Erythroblast (primary cell): ENCODE measurements at regions not wholly inside any gene's neighbourhood (a gene's known extent, or its start where the extent isn't known, plus 50 kb on each side); places are given as distances from the start of the nearest gene placed in this dataset.

Source experiments
- GATA1 ChIP-seq: IDR thresholded peaks from 2 replicates; pipeline ENCODE4 v1.6.1; 2011; ENCODE audit warnings: low read depth, mild to moderate bottlenecking, control low read depth, low read length, moderate library complexity
- POLR2A ChIP-seq: IDR thresholded peaks from 2 replicates; pipeline ENCODE4 v1.6.1; 2011; ENCODE audit warnings: mild to moderate bottlenecking, low read length

DNA sequence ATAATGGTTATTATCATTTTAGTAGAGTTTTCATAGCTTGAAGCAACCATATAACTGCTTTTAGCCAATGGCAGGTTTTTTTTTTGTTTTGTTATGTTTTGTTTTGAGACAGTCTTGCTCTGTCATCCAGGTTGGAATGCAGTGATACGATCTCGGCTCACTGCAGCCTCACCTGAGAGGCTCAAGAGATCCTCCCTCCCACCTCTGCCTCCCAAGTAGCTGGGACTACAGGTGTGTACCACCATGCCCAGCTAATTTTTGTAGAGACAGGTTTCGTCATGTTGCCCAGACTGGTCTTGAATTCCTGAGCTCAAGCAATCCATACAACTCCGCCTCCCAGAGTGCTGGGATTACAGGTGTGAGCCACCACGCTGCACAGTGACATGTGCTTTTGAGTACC lies 117.5 kb upstream of the GAREM1 start:
- TF ChIP-seq POLR2A (no peak), GATA1 (no peak)
